ENCODE measurements at regions not wholly inside any gene's neighbourhood (a gene's known extent, or its start where the extent isn't known, plus 50 kb on each side); places are given as distances from the start of the nearest gene placed in this dataset.

DNA sequence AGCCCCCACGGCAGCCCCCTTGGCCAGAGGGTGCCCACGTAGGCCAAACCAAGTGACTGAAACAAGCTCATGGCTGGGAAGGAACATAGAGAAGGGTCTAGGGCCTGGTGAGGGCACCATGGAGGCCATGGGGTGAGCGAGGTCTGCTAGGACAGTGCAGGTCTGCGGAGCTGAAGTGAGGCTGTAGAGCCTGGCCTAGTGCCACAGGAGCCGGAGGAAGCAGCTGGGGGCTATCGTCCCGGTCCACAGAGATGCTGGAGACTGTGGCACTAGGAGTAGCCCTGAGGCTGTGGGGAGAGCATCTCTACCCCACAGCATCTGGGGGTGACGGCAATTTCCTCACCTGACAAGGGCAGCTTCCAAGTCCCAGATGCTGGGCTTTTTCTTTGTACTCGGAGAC is 150.3 kb downstream of the ZNF22 start:
- TF ChIP-seq, protein P1, sequence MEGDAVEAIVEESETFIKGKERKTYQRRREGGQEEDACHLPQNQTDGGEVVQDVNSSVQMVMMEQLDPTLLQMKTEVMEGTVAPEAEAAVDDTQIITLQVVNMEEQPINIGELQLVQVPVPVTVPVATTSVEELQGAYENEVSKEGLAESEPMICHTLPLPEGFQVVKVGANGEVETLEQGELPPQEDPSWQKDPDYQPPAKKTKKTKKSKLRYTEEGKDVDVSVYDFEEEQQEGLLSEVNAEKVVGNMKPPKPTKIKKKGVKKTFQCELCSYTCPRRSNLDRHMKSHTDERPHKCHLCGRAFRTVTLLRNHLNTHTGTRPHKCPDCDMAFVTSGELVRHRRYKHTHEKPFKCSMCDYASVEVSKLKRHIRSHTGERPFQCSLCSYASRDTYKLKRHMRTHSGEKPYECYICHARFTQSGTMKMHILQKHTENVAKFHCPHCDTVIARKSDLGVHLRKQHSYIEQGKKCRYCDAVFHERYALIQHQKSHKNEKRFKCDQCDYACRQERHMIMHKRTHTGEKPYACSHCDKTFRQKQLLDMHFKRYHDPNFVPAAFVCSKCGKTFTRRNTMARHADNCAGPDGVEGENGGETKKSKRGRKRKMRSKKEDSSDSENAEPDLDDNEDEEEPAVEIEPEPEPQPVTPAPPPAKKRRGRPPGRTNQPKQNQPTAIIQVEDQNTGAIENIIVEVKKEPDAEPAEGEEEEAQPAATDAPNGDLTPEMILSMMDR (conservative IDR thresholded peaks at IDR 0.05 in 1 of 2, IDR thresholded peaks at IDR 0.05 in 1 of 2; ENCODE audit: low read depth in 1 of 2, low read length in 2 of 2), result no peak
- no peak for TF ChIP-seq EZH2 (IDR thresholded peaks at IDR 0.05; ENCODE audit: low read length, missing control alignments)

All from fibroblast of lung (primary cell).